HG03066 (cell line): ENCODE measurements at regions not wholly inside any gene's neighbourhood (a gene's known extent, or its start where the extent isn't known, plus 50 kb on each side); places are given as distances from the start of the nearest gene placed in this dataset.
"Not testable (repeated sequence)": the region's sequence is repeated elsewhere in the genome, so short reads cannot be mapped to it uniquely, and the experiment has no call there.

ENCODE experiments used
- ATAC-seq: cut with Tn5 transposase; IDR thresholded peaks from one replicate; pipeline ENCODE4 v1.9.1; 2021; ENCODE audit warnings: low read depth; ENCODE audit not compliant: unreplicated experiment

DNA sequence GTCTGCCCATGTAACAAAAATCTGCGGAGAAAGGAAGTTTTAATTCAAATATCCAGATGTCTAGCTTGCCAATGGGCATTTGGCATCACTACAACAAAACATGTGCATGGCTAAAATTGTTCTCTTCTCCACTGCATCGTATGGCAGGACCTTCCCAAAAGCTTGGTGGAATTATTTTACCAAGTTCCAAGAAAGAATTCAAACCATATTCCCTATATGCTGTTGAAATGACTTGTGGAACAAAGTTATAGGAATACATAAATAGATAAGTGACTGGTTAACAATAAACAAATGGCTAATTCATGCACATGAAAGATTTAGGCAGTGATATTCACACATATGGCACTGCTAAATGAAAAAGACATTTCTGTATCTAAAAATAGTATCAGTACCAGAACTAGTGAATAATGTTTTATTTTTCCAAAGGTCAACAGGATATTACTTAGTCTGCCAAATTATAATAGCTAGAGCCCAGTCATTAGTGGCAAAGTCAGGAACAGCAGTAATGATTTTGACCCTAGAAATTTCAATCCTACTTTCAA is 425.4 kb upstream of the VRK2 start:
- no peak for ATAC-seq

DNA sequence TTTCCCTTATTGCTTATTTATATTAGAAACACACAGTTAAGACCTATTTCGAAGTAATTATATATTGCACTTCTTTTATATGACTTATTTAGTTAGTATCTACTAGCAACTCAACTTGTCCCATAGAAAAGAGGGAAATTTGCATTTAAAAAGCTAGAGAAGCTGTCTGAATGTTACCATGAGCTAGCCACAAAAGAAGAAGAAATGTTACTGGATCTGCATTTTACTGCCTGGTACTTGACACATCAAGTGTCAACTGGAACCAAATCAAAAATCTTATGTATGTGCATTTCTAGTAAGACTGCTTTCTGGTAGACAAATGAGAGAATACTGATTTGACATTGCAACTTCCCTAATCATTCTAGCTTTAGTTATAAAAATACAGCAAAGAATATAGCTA is 424.6 kb upstream of the VRK2 start:
- ATAC-seq, result no peak

DNA sequence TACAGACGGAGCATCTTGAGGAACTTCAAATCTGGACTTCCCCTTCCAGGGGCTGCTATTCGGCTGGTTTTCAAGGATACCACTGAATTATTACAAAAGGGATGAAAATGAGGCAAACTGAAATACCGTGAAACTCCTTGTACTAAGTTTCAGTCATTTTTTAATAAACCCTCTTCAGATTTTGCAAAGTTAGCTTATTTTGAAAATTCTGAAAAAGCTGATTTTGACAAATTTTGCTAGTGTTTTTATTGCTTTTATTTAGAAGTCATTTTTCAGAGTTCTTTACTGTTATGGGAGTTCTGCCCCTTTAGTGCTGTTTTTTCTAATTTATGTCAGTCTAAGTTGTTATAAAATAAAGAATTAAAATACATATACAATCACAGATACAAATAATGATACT is 390.4 kb upstream of the VRK2 start:
- ATAC-seq, result no peak

DNA sequence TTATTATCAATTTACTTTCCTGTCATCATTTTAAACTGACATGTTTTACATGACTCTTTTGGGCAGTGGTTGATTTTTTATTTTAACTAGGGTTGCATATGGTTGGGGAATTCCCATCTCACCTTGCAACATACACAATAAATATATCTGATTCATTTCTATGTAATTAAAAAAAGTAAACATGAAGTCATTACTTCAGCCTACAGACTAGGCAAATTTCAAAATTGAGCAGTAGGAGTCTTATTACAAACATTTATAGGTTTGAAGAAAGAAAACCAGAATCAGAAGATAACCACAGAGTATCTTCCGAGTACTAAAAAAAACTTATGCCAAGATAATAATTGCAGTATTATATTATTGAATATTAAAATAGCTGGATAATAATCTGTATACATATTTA is 377.0 kb upstream of the VRK2 start:
- ATAC-seq, result no peak

DNA sequence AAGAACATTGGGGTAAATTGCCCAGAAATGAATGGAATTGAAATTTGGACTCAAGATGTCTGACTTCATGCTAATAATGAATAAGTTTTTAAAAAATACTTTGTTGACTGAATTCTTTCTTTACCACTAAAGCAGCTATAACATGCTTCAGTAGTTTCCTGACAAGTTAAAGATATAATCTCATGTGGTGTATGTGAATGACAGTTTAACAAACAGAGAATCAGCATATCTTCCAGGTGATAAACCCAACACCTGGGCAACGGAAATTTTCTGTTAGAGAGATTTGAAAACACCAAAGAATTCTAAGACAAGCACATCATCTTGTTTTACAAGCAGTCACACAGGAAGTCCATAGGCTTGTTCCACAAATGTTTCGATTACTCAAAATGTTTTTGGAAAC is 372.6 kb upstream of the VRK2 start:
- ATAC-seq, result no peak

DNA sequence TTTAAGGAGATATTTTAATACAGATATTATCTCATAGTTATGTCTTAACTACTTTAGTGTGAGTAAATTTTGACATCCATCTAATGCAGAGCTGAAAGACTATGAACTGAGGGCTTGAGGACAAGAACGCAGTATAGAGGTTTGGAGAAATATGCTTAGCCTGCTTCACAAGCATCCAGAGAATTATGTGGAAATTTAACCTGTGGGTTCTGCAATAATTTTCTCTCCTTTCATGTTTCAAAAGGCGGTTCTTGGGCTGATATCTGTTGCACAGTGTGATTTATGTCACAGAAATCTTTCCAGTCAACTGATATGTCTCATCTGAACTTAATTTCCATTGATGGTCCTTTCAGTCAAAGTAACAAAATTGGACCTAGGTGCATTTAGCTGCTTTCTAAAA is 371.9 kb upstream of the VRK2 start:
- no peak for ATAC-seq

DNA sequence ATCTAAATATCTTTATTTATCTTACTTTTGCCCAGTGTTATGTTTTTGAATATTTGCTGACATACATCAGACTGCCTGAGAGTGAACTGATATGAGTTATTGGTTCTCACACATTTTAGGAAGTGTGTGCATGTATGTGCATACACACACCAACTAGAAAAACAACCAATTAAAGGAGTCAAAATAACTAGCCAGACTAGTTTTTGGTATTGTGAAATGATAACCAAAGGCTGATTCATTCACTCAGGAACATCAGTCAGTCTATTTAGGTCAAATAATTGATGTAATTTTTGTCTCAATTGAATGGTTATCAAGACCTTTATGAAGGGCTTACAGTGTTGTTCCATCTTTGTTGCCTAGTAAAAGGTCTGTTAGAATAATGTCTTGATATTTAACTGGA is 369.3 kb upstream of the VRK2 start:
- no peak for ATAC-seq

DNA sequence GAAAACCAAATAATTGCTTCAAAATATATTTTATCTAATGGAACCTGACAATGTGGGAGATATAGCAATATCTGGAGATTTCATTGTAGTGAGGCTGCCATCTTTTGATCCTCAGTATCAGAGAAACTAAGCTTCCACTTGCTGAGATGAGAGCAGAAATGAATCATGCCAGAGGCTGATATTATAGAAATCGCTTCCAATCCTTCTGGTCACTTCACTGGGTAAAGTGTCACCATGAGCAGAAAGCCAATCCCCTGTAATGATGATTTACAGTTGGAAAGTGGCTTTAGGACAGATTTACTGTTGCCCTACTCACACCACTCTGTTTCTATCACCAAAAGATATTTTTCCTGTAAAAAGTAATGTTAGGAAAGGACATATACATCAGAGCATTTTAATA is 365.0 kb upstream of the VRK2 start:
- no peak for ATAC-seq

DNA sequence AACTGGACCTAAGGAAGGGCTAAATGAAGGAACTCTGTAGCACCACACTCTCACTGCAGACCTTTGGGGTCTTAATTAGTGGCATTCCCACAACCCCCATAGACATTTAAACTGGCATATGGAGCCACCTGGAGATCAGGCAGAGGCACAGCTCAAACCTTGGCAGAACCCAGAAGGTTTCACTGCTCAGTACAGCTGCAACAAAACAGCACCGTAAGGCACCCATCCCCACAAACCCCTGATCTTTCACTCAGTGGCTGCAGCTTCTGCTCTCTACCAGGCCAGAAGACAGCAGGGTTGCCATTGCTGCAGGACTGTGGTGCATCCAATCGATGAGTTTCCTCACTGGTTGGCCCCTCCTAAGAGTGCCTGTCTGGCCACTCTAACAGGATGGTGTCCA is 361.6 kb upstream of the VRK2 start:
- ATAC-seq, result no peak

DNA sequence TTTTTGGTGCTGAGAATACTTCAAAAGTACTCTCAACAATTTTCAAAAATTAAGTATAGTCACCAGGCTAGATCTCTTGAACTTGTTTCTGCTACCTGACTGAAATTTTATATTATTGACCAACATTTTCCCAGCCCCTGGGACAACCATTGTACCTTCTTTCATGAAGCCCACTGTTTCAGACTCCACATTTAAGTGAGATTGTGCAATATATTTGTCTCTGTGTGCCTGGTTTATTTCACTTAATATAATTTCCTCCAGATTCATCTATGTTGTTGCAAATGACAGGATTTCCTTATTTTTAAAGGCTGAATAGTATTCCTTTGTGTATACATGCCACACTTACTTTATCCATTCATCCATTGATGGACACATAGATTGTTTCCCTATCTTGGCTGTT is 354.2 kb upstream of the VRK2 start:
- ATAC-seq, result no peak

DNA sequence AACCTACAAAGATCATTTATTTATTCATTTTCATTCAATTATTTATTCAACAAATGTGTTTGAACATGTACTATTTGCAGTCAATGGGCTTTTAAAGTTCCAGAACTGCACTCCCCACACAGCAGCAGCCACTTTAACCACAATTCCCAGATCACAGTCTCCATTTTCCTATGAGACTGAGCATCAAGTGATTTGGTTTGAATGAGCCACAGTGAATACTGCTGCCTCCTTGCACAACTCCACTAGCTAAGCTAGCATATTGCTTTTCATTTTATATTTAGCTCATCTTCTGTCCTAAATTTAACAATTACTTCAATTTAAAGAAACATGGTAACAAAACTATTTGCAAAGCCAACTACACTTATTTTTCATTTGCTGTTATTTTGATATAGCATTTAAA is 353.4 kb upstream of the VRK2 start:
- ATAC-seq, result no peak

DNA sequence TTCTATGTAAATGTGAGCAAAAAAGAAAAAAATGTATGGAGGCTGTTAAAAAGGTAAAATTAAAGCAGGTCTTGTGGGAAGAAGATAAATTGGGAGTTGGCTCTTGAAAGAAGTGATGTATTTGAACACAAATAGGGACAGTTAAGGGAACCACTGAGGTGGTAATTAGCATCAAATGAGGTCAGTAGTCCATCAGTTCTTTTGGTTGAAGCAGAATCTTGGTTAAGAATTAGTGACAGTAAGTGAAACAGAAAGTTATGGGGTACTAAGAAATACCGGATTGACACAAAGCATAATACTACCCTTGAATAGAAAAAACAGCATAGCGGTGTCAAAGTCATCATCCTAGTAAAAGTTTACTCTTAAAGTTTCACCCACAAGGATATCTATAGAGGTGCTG is 352.6 kb upstream of the VRK2 start:
- no peak for ATAC-seq

DNA sequence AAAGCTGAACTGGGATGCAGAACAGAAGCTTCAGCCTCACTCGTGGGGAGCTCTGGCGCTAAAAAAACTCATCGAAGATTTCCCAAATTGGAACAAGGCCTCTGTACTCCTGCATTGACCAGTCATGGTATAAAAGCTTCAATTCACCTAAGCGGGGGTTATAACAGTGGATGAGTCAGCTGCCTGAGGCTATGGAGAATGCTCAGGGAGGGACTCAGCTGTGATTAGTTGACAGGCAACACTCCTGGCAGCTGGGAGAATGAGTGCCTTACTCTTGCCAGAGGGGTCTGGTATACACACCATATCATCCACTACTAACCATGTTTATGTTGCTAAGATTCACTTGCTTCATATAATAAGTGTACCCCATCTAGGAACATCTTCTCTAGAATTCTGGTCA is 350.6 kb upstream of the VRK2 start:
- ATAC-seq, result no peak

DNA sequence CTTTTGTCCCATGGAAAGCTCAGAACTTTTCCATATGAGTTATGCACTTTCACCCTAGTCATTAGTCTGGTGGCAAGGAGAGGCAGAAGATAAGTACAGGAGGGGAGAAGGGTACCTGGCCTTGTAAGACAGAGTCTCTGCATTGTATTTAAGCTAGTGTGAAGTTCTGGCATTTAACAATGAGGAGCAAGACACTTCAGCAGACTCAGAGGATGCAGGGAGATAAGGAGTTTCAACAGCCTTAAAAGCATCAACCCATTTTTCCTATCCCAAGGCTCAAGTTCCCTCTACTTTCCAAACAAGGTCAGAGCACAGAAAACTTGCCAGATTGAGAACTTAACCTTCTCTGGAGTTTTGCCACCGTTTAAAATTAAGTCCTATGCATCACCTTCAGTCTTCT is 348.2 kb upstream of the VRK2 start:
- no peak for ATAC-seq

DNA sequence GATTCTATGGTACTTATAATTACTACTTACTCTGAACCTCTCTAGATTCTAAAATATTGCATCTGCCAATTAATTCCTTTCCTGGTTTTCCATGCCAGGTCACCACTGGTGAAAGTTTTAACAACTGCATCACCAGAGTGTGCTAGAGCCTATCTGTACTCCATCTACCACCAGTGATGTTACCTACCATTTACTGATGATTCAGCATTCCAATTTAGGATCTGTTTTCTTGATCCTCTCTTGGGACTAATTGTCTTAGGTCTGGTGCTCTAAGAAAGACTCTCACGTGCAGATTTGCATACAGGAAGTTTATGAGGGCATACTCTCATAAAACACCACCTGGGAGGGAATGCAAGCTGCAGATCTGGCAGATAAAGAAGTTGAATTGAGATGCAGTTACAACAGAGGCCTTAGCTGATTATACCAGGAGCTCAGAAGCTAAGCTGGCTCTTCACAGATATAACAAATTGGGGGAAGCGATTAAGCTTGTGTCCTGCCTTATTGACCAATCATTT is 347.6 kb upstream of the VRK2 start:
- ATAC-seq, result no peak

DNA sequence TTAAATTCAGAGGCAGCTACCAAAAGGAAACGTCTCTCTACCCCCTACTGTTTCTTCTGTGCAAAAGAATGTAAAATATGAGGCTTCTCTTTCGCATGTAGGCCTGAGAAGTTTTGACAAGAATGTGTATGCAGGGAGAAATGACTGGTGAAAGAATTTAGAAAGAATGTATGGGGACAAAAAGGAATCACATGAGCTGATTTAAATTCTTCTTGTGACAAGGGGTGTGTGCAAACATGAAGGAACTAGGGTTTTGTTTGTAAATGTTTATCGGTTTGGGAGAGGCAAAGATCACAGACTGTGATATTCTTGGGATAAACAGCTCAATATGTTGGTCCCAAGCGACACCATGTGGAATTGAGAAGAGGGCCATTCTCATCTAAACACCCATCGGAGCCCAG is 345.2 kb upstream of the VRK2 start:
- no peak for ATAC-seq

DNA sequence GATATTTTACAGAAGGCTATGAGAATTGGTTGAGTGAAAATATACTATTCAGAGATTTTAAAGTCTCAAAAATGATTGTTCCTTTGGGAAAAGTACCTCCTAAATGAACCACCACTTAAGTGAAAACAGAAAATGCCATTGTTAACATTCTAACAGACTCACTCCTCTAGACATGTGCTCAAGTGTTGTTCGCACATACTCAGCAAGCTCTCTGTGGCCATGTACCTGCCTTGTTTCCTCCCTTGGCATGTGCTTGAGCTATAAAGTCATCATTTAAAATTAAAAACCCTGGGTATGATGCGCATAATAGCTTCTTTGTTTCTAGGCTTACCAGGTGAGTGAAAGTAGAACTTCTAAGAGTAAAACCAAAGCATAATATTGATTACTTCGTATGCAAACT is 343.2 kb upstream of the VRK2 start:
- ATAC-seq, result no peak

DNA sequence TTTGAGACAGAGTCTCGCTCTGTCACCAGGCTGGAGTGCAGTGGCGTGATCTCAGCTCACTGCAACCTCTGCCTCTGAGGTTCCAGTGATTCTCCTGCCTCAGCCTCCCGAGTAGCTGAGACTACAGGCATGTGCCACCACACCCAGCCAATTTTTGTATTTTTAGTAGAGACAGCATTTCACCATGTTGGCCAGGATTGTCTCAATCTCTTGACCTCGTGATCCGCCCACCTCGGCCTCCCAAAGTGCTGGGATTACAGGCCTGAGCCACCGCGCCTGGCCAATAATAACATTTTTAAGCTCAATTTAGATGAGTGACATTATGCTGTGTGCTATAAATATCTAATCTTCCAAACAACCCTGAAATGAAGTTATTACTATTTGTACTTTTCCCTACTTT is 338.8 kb upstream of the VRK2 start:
- ATAC-seq, result not testable (repeated sequence)

DNA sequence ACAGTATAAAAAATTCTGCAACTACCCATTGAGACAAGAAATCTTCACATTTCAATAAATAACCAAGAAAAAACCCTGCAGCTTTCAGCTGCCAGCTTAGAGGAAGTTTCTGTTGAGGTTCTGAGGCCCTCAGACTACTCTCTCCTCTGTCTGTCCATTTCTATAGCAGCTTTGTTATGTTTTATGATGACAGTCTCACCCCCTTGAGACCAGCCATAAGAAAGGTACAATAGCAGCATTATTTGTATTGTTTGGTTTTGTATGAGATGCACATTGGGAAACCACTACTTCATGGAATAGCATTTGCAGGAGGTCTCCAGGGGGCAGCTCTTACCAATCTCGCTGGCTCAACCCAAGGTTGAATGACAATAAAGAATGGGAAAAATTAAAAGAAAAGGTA is 334.6 kb upstream of the VRK2 start:
- no peak for ATAC-seq

DNA sequence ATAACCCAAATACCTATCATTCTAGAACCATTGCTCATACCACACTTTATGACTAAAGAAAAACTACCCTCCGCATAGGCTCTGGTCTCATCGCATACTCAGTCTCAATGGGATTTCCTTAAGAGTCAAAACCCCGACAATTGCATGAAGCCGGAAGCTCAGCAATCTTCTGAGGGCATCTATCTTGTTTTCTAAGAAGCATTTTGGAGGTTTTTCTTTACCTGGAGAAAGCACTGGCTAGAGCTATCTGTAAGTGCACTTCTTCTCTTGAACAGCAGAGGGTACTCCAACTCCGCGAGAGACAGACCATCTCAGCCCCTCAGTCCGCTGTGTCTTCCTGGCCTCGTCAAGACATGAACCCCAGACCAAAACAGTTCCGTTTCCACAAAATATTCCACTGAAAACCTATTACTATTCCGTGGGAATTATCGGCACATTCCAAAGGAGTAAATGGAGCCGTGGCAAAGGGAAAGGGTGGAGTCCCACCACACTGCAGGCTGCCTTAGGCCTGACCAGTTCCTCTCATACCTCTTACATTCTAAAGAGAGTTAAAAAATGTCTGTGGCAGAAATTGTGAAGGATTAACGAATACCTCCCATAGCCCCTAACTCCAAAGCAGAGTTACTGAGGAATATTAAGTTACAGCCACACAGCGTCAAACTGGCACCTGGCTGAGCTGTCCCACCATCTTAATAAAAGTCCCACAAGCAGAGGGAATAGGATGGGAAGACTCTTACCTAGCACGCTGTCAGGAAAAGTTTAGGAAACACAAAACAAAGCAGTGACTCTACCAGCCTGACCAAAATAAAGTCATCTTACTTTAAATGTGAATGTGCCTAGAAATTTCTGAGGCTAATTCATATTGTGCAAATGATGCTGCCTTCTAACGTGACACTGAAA is 325.6 kb upstream of the VRK2 start:
- peak; percentile 100 for ATAC-seq

DNA sequence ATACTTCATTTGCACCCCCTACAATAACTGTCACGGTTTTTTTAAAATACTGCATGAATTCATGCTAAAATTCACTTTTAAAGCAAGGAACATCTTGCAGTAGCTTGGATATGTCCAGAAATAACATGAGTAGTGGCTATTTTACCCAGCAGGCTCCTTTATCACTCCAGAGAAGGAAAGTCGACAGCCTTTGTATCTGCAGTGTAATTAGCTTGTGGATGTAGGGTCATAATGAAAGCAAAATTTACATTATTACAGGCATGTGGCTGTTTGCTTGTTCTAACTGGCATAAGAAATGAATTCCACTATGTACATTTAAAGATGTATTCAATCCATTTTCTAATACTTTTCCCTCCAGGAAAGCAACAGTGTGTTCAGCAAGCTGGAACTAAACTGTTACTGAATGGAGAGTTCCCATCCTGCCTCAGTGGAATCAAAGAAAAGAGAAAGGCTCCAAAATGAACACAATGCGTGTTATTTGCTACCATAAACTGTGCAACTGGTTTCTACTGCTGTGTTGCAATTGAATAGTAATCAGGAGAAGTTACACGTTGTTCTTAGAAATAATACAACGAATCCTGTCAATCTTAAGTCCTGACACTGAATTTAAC is 321.2 kb upstream of the VRK2 start:
- no peak for ATAC-seq

DNA sequence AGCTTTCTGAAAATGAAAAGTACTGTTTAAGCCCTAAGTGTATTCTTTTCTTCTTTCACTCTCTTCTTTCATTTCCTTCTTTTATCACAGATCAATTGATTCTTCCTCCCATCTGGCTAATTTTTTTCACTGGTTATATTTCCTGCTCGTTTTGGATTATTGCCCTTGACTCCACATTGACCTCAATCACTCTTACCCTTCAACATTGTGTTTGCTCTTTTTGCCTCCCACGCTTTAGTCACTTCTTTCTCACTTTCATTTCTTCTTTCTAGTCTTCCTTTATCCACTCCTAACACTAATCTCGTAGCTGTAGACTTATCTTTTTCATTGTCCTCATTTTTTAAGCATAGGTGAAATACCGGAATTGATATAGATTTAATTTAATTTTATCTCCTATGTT is 320.3 kb upstream of the VRK2 start:
- ATAC-seq, result peak; percentile 71
